Transverse colon (tissue), 4 donors: ENCODE measurements at regions not wholly inside any gene's neighbourhood (a gene's known extent, or its start where the extent isn't known, plus 50 kb on each side); places are given as distances from the start of the nearest gene placed in this dataset.
A peak's percentile ranks its signal among the peaks of the same experiment; 100 is the strongest.

Experiments used
- DNase-seq: peaks from one replicate; pipeline ENCODE4 v3.0.0-alpha.2; 2019
- H3K27ac ChIP-seq, 4 donors: fragments of 200-600 bp; sonication (generic); 2 replicates each; pipeline ENCODE4 v1.5.1; 2016 to 2018; ENCODE audit warnings: inconsistent platforms in 4 of 4
- H3K27me3 ChIP-seq: fragments of 200-600 bp; sonication (generic); 2 replicates; pipeline ENCODE4 v1.5.1; 2017; ENCODE audit warnings: inconsistent platforms
- H3K36me3 ChIP-seq, 4 donors: fragments of 200-600 bp; sonication (generic); 2 replicates each; pipeline ENCODE4 v1.5.1; 2017 to 2019; ENCODE audit warnings: inconsistent platforms in 4 of 4
- H3K4me1 ChIP-seq, 4 donors: fragments of 200-600 bp; sonication (generic); 2 replicates each; pipeline ENCODE4 v1.5.1; 2017 to 2020; ENCODE audit warnings: inconsistent platforms in 4 of 4
- H3K4me3 ChIP-seq, 4 donors: fragments of 200-600 bp; sonication (generic); 1 replicate in 1 of 4; 2 replicates in 3 of 4; pipeline versions ENCODE4 v1.5.1 to v1.6.1; 2017 to 2019; ENCODE audit warnings: inconsistent platforms in 4 of 4
- H3K9me3 ChIP-seq, 2 donors: fragments of 200-600 bp; sonication (generic); 2 replicates each; pipeline ENCODE4 v1.5.1; 2017 to 2019; ENCODE audit warnings: inconsistent platforms in 2 of 2
- EP300 ChIP-seq: sonication (generic); formaldehyde crosslinking; IDR thresholded peaks from one replicate; pipeline ENCODE4 v1.6.1; 2017; ENCODE audit warnings: antibody characterized with exemption, low read depth
- POLR2A ChIP-seq: fragments of 450-650 bp; IDR thresholded peaks from one replicate; pipeline ENCODE4 v1.6.1; 2016; ENCODE audit warnings: antibody characterized with exemption, mild to moderate bottlenecking, moderate library complexity
- POLR2AphosphoS5 ChIP-seq, 3 donors: sonication (generic); formaldehyde crosslinking; IDR thresholded peaks; one replicate each; pipeline ENCODE4 v1.6.1; 2016; ENCODE audit warnings: antibody characterized with exemption in 3 of 3
- WGBS, 2 donors: methylation state at CpG; one replicate each; pipeline ENCODE4 v1.1.5; 2018; ENCODE audit warnings: low coverage in 1 of 2; 5-methylcytosine and 5-hydroxymethylcytosine counted together
- in situ Hi-C, 4 donors: fragments of 200-750 bp; cut with MboI; loops; one replicate each; pipeline versions ENCODE4 v1.15.0 to v1.15.1; 2017; ENCODE audit warnings: low sequenced_read_pairs in 3 of 4, low pct_ligation_motif_present in 1 of 4, low pct_unique_long_range_greater_than_20kb in 1 of 4
- intact Hi-C: fragments of 100-400 bp; cut with DNase I; formaldehyde crosslinking; loops from one replicate; pipeline ENCODE4 v1.15.1; 2023; ENCODE audit warnings: low total_unique reads
- TF ChIP-seq, protein P1 (sequence below), 5 experiments: fragments of 200-600 bp in 3 of 5; fragments of 450-650 bp in 2 of 5; sonication (generic) in 3 of 5; IDR thresholded peaks; 1 replicate in 2 of 5; 2 replicates in 3 of 5; pipeline ENCODE4 v1.5.1; 2016 to 2017; ENCODE audit warnings: antibody characterized with exemption in 5 of 5, inconsistent platforms in 3 of 5, mild to moderate bottlenecking in 2 of 5, moderate library complexity in 1 of 5

DNA sequence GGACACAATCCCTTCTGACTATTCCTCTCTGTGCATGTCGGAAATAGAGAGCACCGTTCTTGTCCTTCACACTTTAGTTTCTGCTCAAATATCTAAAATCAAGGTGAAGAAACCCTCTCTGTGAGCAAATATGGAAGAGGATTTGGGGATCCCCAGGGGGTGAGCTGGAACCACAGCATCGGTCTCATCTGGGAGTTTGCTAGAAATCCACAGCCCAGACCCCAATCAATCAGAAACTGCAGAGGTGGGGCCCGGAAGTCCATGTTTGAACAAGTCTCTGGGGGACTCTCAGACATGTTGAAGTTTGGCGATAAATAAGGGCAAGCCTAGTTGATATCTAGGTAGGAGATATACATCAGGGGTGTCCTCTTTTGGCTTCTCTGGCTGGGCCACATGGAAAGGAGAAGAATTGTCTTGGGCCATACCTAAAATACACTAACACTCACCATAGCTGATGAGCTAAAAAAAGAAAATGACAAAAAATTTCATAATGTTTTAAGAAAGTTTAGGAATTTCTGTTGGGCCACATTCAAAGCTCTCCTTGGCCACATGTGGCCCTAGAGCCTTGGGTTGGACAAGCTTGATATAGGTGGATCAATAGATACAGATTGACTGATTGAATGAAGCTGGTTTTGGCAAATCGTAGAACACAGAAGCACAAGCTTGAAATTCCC is 168.0 kb upstream of the FOXF1 start:
- H3K9me3 ChIP-seq, result no peaks in the 10 kb centered on the region
- WGBS, 2 donors, result 66% methylated on average over 6 of the region's 6 CpGs; no CpG with 5 or more reads in 1 of the 2 donors
- H3K36me3 ChIP-seq, result no peaks in the 10 kb centered on the region
- in situ Hi-C loops, result loop anchor here in 3 of 4 donors (5.0 to 25.0 kb wide), 3 partner anchors 170 to 267 kb away; partner anchors contain the start of gene FOXF1 (in 3 of the 3)
- intact Hi-C loops, result loop anchor here (5.0 kb wide), 1 partner anchor 175 kb away; no protein-coding TSS in a partner anchor
- H3K4me1 ChIP-seq, result peaks cover 7 to 21% (median 16%) of the 10 kb centered on the region in 4 donors
- H3K4me3 ChIP-seq, result no peak overlapping the region
- peaks cover 8% of the 10 kb centered on the region for H3K27me3 ChIP-seq
- TF ChIP-seq EP300 (no peak), POLR2A (no peak), POLR2AphosphoS5 (IDR thresholded peaks at IDR 0.05) (no peak)
- TF ChIP-seq, protein P1, sequence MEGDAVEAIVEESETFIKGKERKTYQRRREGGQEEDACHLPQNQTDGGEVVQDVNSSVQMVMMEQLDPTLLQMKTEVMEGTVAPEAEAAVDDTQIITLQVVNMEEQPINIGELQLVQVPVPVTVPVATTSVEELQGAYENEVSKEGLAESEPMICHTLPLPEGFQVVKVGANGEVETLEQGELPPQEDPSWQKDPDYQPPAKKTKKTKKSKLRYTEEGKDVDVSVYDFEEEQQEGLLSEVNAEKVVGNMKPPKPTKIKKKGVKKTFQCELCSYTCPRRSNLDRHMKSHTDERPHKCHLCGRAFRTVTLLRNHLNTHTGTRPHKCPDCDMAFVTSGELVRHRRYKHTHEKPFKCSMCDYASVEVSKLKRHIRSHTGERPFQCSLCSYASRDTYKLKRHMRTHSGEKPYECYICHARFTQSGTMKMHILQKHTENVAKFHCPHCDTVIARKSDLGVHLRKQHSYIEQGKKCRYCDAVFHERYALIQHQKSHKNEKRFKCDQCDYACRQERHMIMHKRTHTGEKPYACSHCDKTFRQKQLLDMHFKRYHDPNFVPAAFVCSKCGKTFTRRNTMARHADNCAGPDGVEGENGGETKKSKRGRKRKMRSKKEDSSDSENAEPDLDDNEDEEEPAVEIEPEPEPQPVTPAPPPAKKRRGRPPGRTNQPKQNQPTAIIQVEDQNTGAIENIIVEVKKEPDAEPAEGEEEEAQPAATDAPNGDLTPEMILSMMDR (IDR thresholded peaks at IDR 0.05), result no peak
- no peak for DNase-seq
- H3K27ac ChIP-seq, result peak overlapping the region; percentile 83 to 93 (median 90)

DNA sequence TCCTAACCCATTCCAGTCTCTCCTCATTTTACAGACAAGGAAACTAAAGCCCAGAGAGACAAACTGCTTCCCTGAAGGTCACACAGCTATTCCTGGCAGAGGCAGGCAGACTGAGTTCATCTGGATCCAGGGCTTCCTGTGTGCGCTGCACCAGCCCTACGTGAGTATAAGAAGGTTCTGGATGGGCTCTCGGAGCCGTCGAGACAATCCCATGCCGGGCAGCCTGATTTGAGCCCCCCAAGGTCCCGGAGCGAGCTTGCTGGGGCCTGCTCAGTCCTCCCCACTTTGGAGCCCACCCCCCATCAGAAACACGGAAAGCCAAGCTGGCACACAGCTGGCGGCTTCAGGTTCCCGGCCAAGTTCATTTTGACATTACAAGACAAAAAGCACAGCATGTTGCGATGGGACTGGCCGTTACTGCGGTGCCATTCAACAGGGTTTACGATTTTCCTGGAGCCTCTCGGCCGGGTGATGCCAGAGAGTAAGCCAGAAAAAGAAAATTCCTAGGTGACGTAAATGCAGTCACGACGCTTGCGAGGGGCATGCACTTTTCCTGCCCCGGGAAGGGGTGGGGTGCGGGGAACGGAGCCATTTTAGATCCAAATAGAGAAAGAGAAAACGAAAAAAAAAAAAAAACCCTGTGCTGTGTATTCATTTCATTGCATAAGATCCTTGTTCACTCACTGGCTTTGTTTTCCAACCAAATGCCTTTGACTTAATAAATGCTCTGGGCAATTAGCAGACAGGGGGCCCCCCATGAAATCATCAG is 167.1 kb upstream of the FOXF1 start:
- TF ChIP-seq POLR2AphosphoS5 (IDR thresholded peaks at IDR 0.05), result peak; percentile 83 to 92 (median 84)
- no peak for TF ChIP-seq POLR2A
- TF ChIP-seq, protein P1 (IDR thresholded peaks at IDR 0.05), result no peak
- TF ChIP-seq EP300, result peak; percentile 98
- Histone ChIP-seq H3K36me3 (no peaks in the 10 kb centered on the region), H3K4me1 (peaks cover 7 to 21% (median 16%) of the 10 kb centered on the region in 4 donors), H3K4me3 (no peak overlapping the region), H3K9me3 (no peaks in the 10 kb centered on the region), H3K27ac (peak overlapping the region; percentile 83 to 93 (median 90)), H3K27me3 (peaks cover 10% of the 10 kb centered on the region)
- DNase-seq, result peak; percentile 68
- intact Hi-C loops, result loop anchor here (5.0 kb wide), 1 partner anchor 174 kb away; no protein-coding TSS in a partner anchor
- 3 to 17% methylated on average over 8 to 25 of the region's 25 CpGs for WGBS, 2 donors
- in situ Hi-C loops, result loop anchor here in 3 of 4 donors (5.0 to 25.0 kb wide), 3 partner anchors 169 to 268 kb away; partner anchors contain the start of gene FOXF1 (in 3 of the 3)

GRCh38 chr16:86343796-86344585 is 166.3 kb upstream of the FOXF1 start:
- in situ Hi-C loops (loop anchor here in 3 of 4 donors (5.0 to 25.0 kb wide), 3 partner anchors 168 to 269 kb away; partner anchors contain the start of gene FOXF1 (in 3 of the 3)), intact Hi-C loops (loop anchor here (5.0 kb wide), 1 partner anchor 173 kb away; no protein-coding TSS in a partner anchor)
- Histone ChIP-seq H3K4me1 (peaks cover 7 to 21% (median 16%) of the 10 kb centered on the region in 4 donors), H3K27me3 (peaks cover 12% of the 10 kb centered on the region), H3K9me3 (no peaks in the 10 kb centered on the region), H3K4me3 (no peak overlapping the region), H3K27ac (peak overlapping the region; percentile 83 to 93 (median 90)), H3K36me3 (no peaks in the 10 kb centered on the region)
- TF ChIP-seq POLR2AphosphoS5 (IDR thresholded peaks at IDR 0.05), result peak in 1 of 3 donors; percentile 14
- TF ChIP-seq, protein P1 (IDR thresholded peaks at IDR 0.05), result no peak
- DNase-seq, result no peak
- whole genome bisulfite sequencing, 2 donors, result 19 to 25% methylated on average over 6 to 10 of the region's 10 CpGs
